ENCODE measurements at regions not wholly inside any gene's neighbourhood (a gene's known extent, or its start where the extent isn't known, plus 50 kb on each side); places are given as distances from the start of the nearest gene placed in this dataset.
"Not testable (repeated sequence)": the region's sequence is repeated elsewhere in the genome, so short reads cannot be mapped to it uniquely, and the experiment has no call there.

GRCh38 chr10:9163699-9164098 lies 1109.2 kb downstream of the GATA3 start:
- intact Hi-C loops (cut with DNase I), result no loop called here
- DNase-seq (ENCODE audit: low spot score), result no peak

GRCh38 chr10:9166770-9167169 lies 1112.3 kb downstream of the GATA3 start:
- intact Hi-C loops (cut with DNase I), result no loop called here
- DNase-seq (ENCODE audit: low spot score), result no peak

GRCh38 chr10:9172276-9172675 lies 1117.8 kb downstream of the GATA3 start:
- intact Hi-C loops (cut with DNase I), result no loop called here
- no peak for DNase-seq (ENCODE audit: low spot score)

GRCh38 chr10:9175200-9175599 lies 1120.7 kb downstream of the GATA3 start:
- intact Hi-C loops (cut with DNase I), result no loop called here
- DNase-seq (ENCODE audit: low spot score), result no peak

- intact Hi-C loops (cut with DNase I), result not testable (repeated sequence)
Measured at GRCh38 chr10:9183197-9183880, 1128.9 kb downstream of the GATA3 start.

GRCh38 chr10:9188022-9188810 lies 1133.7 kb downstream of the GATA3 start:
- no peak for DNase-seq (ENCODE audit: low spot score)
- intact Hi-C loops (cut with DNase I), result no loop called here

More at GRCh38 chr10:9183197-9183880, 1128.9 kb downstream of the GATA3 start:
- DNase-seq (ENCODE audit: low spot score), result not testable (repeated sequence)

GRCh38 chr10:9189448-9189847 lies 1135.0 kb downstream of the GATA3 start:
- no peak for DNase-seq (ENCODE audit: low spot score)
- intact Hi-C loops (cut with DNase I), result no loop called here

GRCh38 chr10:9193120-9193519 lies 1138.6 kb downstream of the GATA3 start:
- no peak for DNase-seq (ENCODE audit: low spot score)
- intact Hi-C loops (cut with DNase I), result no loop called here

GRCh38 chr10:9195385-9195784 lies 1140.9 kb downstream of the GATA3 start:
- intact Hi-C loops (cut with DNase I), result no loop called here
- no peak for DNase-seq (ENCODE audit: low spot score)

GRCh38 chr10:9198611-9199010 lies 1144.1 kb downstream of the GATA3 start:
- intact Hi-C loops (cut with DNase I), result no loop called here
- no peak for DNase-seq (ENCODE audit: low spot score)

- intact Hi-C loops (cut with DNase I), result no loop called here
Measured at GRCh38 chr10:9205558-9205957, 1151.1 kb downstream of the GATA3 start.

GRCh38 chr10:9209105-9209798 lies 1154.8 kb downstream of the GATA3 start:
- intact Hi-C loops (cut with DNase I), result loop anchor here (2.0 kb wide), 1 partner anchor 1336 kb away; no protein-coding TSS in a partner anchor
- DNase-seq (ENCODE audit: low spot score), result no peak

More at GRCh38 chr10:9205558-9205957, 1151.1 kb downstream of the GATA3 start:
- no peak for DNase-seq (ENCODE audit: low spot score)

- intact Hi-C loops (cut with DNase I), result no loop called here
- no peak for DNase-seq (ENCODE audit: low spot score)
Measured at GRCh38 chr10:9211228-9211627, 1156.7 kb downstream of the GATA3 start.

- intact Hi-C loops (cut with DNase I), result no loop called here
- no peak for DNase-seq (ENCODE audit: low spot score)
Measured at GRCh38 chr10:9214618-9215017, 1160.1 kb downstream of the GATA3 start.

- no peak for DNase-seq (ENCODE audit: low spot score)
- intact Hi-C loops (cut with DNase I), result no loop called here
Measured at GRCh38 chr10:9215121-9215520, 1160.6 kb downstream of the GATA3 start.

GRCh38 chr10:9219860-9220259 lies 1165.4 kb downstream of the GATA3 start:
- intact Hi-C loops (cut with DNase I), result no loop called here

GRCh38 chr10:9222917-9223316 lies 1168.4 kb downstream of the GATA3 start:
- no peak for DNase-seq (ENCODE audit: low spot score)
- intact Hi-C loops (cut with DNase I), result no loop called here

More at GRCh38 chr10:9219860-9220259, 1165.4 kb downstream of the GATA3 start:
- DNase-seq (ENCODE audit: low spot score), result no peak

- no peak for DNase-seq (ENCODE audit: low spot score)
- intact Hi-C loops (cut with DNase I), result no loop called here
Measured at GRCh38 chr10:9227679-9228365, 1173.3 kb downstream of the GATA3 start.

GRCh38 chr10:9228771-9229170 lies 1174.3 kb downstream of the GATA3 start:
- intact Hi-C loops (cut with DNase I), result no loop called here
- DNase-seq (ENCODE audit: low spot score), result no peak

GRCh38 chr10:9229702-9230244 lies 1175.3 kb downstream of the GATA3 start:
- intact Hi-C loops (cut with DNase I), result no loop called here
- no peak for DNase-seq (ENCODE audit: low spot score)

Measured in cardiac septum (tissue), 1 donor.